Thoracic aorta (tissue), 2 donors: ENCODE measurements at regions not wholly inside any gene's neighbourhood (a gene's known extent, or its start where the extent isn't known, plus 50 kb on each side); places are given as distances from the start of the nearest gene placed in this dataset.
"Not testable (repeated sequence)": the region's sequence is repeated elsewhere in the genome, so short reads cannot be mapped to it uniquely, and the experiment has no call there.

Experiments
- ATAC-seq: fragments of 150-250 bp; one replicate; pipeline ENCODE4 v1.8.0; 2017; ENCODE audit warnings: low read depth; ENCODE audit not compliant: insufficient number of reproducible peaks, low FRiP score
- DNase-seq: peaks from one replicate; pipeline ENCODE4 v3.0.0-alpha.2; 2020; ENCODE audit warnings: low spot score
- H3K27ac ChIP-seq, 2 donors: fragments of 200-600 bp; sonication (generic); 1 replicate in 1 of 2; 2 replicates in 1 of 2; pipeline ENCODE4 v1.5.1; 2016; ENCODE audit warnings: mild to moderate bottlenecking in 2 of 2, moderate library complexity in 2 of 2
- H3K27me3 ChIP-seq: fragments of 200-600 bp; sonication (generic); replicated peaks from 2 replicates; pipeline ENCODE4 v1.6.0; 2016; ENCODE audit warnings: mild to moderate bottlenecking; ENCODE audit not compliant: insufficient read depth
- H3K36me3 ChIP-seq: fragments of 200-600 bp; sonication (generic); one replicate; pipeline ENCODE4 v1.5.1; 2016
- H3K4me1 ChIP-seq, 2 donors: fragments of 200-600 bp; sonication (generic); 1 replicate in 1 of 2; 2 replicates in 1 of 2; pipeline versions ENCODE4 v1.5.1 to v1.6.0; 2016; ENCODE audit warnings: low read depth in 2 of 2, mild to moderate bottlenecking in 1 of 2; ENCODE audit not compliant: control insufficient read depth in 1 of 2
- H3K4me3 ChIP-seq: fragments of 200-600 bp; sonication (generic); 2 replicates; pipeline ENCODE4 v1.5.1; 2016; ENCODE audit warnings: mild to moderate bottlenecking
- H3K9me3 ChIP-seq: fragments of 200-600 bp; sonication (generic); 2 replicates; pipeline ENCODE4 v1.5.1; 2016
- TF ChIP-seq, protein P1 (sequence below): fragments of 200-600 bp; sonication (generic); IDR thresholded peaks from one replicate; pipeline ENCODE4 v1.5.1; 2019; ENCODE audit warnings: antibody characterized with exemption

DNA sequence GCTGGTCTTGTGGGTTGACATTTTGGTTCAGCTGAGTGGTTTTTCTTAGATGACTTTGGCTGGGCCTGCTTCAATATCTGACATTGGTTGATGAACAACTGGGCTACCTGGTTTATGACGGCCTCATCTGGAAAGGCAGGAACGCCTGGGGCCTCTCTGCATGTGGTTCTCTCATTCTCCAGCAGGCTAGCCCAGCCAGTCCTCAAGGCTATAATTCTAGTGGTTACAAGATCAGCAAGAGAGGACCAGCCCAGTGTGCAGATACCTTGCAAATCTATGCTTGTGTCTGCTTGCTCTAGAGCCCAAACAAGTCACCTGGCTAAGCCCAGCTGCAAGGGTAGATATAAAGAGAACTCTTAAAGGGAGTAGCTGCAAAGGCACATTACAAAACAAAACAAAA lies 214.2 kb upstream of the PUDP start:
- Histone ChIP-seq H3K4me3 (no peak overlapping the region), H3K4me1 (no peaks in the 10 kb centered on the region)
- no peak for ATAC-seq

DNA sequence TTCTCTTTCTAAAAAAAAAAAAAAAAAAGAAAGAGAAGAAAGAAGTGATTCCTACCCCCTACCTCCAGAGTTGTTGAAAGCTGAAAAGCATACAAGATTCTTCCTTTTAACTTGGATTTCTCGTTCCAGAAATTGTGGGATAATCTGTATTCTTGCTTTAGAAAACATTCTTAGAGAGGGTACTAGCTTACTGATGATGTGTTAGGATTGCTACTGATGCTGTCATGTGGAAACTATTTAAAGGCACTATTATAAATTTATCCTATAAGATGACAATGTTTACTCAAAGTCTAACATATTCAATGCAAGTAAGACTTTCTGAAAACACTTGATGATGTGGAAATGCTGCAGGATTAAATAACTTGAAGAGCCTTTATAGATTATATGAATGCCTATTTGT lies 204.0 kb upstream of the PUDP start:
- Histone ChIP-seq H3K4me3 (no peak overlapping the region), H3K36me3 (no peaks in the 10 kb centered on the region), H3K9me3 (no peaks in the 10 kb centered on the region), H3K27me3 (no peaks in the 10 kb centered on the region), H3K27ac (no peak overlapping the region), H3K4me1 (no peaks in the 10 kb centered on the region)
- TF ChIP-seq, protein P1, sequence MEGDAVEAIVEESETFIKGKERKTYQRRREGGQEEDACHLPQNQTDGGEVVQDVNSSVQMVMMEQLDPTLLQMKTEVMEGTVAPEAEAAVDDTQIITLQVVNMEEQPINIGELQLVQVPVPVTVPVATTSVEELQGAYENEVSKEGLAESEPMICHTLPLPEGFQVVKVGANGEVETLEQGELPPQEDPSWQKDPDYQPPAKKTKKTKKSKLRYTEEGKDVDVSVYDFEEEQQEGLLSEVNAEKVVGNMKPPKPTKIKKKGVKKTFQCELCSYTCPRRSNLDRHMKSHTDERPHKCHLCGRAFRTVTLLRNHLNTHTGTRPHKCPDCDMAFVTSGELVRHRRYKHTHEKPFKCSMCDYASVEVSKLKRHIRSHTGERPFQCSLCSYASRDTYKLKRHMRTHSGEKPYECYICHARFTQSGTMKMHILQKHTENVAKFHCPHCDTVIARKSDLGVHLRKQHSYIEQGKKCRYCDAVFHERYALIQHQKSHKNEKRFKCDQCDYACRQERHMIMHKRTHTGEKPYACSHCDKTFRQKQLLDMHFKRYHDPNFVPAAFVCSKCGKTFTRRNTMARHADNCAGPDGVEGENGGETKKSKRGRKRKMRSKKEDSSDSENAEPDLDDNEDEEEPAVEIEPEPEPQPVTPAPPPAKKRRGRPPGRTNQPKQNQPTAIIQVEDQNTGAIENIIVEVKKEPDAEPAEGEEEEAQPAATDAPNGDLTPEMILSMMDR, result no peak
- ATAC-seq (no peak), DNase-seq (no peak)

More for the DNA sequence above, 214.2 kb upstream of the PUDP start:
- no peak for DNase-seq
- TF ChIP-seq, protein P1, result no peak
- H3K27ac ChIP-seq, result no peak overlapping the region
- H3K36me3 ChIP-seq, result no peaks in the 10 kb centered on the region
- H3K9me3 ChIP-seq, result no peaks in the 10 kb centered on the region
- H3K27me3 ChIP-seq, result no peaks in the 10 kb centered on the region

DNA sequence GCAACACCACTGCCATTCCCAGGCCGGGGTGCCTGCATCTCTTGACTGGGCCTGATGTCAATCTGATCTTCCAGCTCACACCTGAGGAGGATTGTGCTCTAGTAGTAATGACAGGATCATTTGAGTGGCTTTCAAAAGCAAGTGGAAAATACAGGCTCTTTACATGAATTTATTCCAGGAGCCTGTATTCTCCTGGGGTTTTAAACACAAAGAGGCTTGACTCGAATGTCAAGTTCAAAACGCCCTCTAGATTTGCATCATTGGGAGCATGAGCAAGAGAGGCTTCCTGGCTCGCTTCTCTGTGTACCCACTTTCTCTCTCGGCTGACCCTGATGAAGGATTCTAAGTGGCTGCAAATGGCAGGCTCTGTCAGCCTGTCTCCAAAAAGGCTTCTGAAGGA lies 199.5 kb upstream of the PUDP start:
- DNase-seq, result no peak
- H3K9me3 ChIP-seq, result no peaks in the 10 kb centered on the region
- H3K27ac ChIP-seq, result no peak overlapping the region
- ATAC-seq, result no peak
- no peaks in the 10 kb centered on the region for H3K4me1 ChIP-seq
- H3K4me3 ChIP-seq, result no peak overlapping the region
- H3K36me3 ChIP-seq, result no peaks in the 10 kb centered on the region
- H3K27me3 ChIP-seq, result no peaks in the 10 kb centered on the region
- TF ChIP-seq, protein P1, result no peak

DNA sequence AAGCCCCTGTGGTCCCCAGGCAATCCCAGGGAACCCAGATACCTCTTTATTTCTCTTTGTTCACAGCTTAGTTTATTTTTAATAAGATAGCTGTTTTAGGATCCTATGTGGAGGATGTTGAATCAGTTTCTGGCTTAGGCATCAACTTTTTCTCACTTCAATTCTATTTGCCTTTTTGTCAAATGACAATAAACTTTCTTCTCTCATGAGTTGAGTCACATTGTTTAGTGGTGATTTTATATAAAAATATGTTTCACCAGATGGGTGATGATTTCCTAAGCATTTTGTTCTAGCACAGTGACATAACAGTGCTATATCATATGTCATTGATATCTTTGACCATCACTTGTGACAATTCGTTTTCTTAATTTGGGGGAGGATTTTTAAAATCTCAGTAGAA lies 198.1 kb upstream of the PUDP start:
- ATAC-seq (no peak), DNase-seq (no peak)
- H3K4me3 ChIP-seq, result no peak overlapping the region
- no peak overlapping the region for H3K27ac ChIP-seq
- H3K36me3 ChIP-seq, result no peaks in the 10 kb centered on the region
- no peaks in the 10 kb centered on the region for H3K27me3 ChIP-seq
- H3K9me3 ChIP-seq, result no peaks in the 10 kb centered on the region
- TF ChIP-seq, protein P1, result no peak
- H3K4me1 ChIP-seq, result no peaks in the 10 kb centered on the region

DNA sequence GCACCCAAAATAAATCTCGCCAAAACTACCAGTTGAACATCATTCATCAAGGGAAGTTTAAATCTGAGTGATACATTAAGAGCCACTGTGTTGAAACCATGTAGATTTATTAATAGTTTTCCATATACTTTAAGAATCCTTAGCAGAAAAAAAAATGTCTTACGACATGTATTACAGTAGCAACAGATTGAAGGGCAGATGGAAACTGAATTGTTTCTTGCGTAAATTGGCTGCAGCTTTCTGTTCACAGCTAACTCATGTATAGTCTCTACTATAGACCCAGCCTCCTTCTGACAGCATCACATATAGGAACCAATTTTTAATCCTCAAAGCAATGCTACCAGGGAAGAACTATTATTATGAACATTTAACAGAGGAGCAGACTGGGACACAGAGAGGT lies 195.2 kb upstream of the PUDP start:
- TF ChIP-seq, protein P1, result no peak
- Histone ChIP-seq H3K4me1 (no peaks in the 10 kb centered on the region), H3K36me3 (no peaks in the 10 kb centered on the region), H3K27me3 (no peaks in the 10 kb centered on the region), H3K4me3 (no peak overlapping the region), H3K9me3 (no peaks in the 10 kb centered on the region), H3K27ac (no peak overlapping the region)
- DNase-seq (no peak), ATAC-seq (no peak)

DNA sequence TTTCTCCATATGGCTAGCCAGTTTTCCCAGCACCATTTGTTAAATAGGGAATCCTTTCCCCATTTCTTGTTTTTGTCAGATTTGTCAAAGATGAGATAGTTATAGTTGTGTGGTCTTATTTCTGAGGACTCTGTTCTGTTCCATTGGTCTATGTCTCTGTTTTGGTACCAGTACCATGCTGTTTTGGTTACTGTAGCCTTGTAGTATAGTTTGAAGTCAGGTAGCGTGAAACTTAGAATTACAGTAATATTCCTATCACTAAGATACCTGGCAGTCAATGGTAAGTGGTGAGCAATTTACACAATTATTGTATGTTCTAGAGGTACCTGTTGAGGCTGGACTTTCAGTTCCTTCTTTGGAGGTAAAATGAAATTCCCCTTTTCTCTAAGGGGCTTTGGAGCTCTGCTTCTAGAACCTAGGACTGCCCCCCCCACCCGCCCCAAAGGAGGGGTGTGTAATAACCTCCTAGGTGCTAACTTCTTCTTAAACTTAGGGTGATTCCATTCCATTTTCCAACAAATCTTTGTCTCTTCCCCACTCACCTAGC lies 187.9 kb upstream of the PUDP start:
- not testable (repeated sequence) for H3K27me3 ChIP-seq, ATAC-seq, H3K4me3 ChIP-seq

More for the DNA sequence above, 187.9 kb upstream of the PUDP start:
- DNase-seq, H3K36me3 ChIP-seq, H3K4me1 ChIP-seq, H3K27ac ChIP-seq, H3K9me3 ChIP-seq: not testable (repeated sequence)
